SK-N-MC (cell line): ENCODE measurements at regions not wholly inside any gene's neighbourhood (a gene's known extent, or its start where the extent isn't known, plus 50 kb on each side); places are given as distances from the start of the nearest gene placed in this dataset.

Experiments
- EZH2 ChIP-seq: fragments of 200-600 bp; sonication (generic); IDR thresholded peaks from one replicate; pipeline ENCODE4 v1.6.1; 2017; ENCODE audit warnings: antibody characterized with exemption
- FOXP2 ChIP-seq: optimal IDR thresholded peaks from 2 replicates; pipeline ENCODE3; 2011; ENCODE audit warnings: mild to moderate bottlenecking, moderate library complexity; ENCODE audit not compliant: insufficient read depth; ENCODE audit errors: extremely low read length, control extremely low read depth
- POLR2AphosphoS5 ChIP-seq: IDR thresholded peaks from 2 replicates; pipeline ENCODE4 v1.6.1; 2012; ENCODE audit warnings: mild to moderate bottlenecking, low read depth, low read length, borderline replicate concordance

GRCh38 chr12:23083267-23083666, 458.3 kb downstream of the ETNK1 start:
- TF ChIP-seq EZH2, result no peak
- TF ChIP-seq POLR2AphosphoS5, result no peak
- no peak for TF ChIP-seq FOXP2
